ENCODE measurements at regions not wholly inside any gene's neighbourhood (a gene's known extent, or its start where the extent isn't known, plus 50 kb on each side); places are given as distances from the start of the nearest gene placed in this dataset.
"Not testable (repeated sequence)": the region's sequence is repeated elsewhere in the genome, so short reads cannot be mapped to it uniquely, and the experiment has no call there.

DNA sequence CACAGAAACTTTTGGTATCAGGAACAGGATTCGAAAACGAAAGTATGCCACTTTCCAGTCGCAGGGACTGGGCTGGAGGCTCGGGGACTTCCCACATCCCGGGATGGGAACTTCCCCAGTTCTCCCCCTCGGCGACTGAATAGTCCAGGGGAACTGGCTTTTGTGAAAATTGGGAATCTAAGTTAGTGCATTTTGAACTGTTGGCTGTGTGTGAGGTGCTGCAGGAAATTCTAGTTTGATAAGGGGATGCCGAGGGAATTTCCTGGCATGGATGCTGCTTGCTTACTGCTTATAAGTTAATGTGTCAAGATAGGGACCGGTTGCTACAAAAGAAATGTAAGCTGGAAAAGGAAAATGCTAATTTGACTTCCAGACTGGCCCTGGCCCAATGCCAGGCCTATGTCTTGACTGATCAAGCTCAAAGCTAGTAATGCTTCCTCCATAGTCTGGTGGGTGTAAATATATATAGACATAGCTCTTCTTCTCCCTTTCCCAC, 73.4 kb upstream of the EIF5 start:
- DNase-seq (ENCODE audit: low read depth in 2 of 2), result no peak

DNA sequence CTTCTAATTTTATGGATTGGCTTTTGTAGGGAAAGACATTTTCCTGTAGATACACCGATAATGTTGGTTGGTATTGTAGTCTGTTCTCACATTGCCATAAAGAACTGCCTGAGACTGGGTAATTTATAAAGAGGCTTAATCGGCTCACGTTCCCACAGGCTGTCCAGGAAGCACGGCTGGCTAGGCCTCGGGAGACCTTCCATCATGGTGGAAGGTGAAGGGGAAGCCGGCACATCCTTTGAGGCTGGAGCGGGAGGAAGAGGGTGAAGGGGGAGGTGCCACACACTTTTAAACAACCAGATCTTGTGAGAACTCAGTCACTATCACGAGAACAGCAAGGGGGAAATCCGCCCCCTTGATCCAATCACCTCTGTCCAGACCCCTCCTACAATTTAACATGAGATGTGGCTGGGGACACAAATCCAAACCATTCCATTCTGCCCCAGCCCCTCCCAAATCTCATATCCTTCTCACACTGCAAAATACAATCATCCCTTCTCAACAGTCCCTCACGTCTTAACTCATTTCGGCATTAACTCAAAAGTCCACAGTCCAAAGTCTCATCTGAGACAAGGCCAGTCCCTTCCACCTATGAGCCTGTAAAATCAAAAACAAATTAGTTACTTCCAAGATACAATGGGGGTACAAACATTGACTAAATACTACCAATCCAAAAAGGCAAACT, 66.7 kb upstream of the EIF5 start:
- DNase-seq (ENCODE audit: low read depth in 2 of 2), result no peak

- no peak for DNase-seq (ENCODE audit: low read depth in 2 of 2)
Measured at GRCh38 chr14:103271189-103271588, 62.8 kb upstream of the EIF5 start.

DNA sequence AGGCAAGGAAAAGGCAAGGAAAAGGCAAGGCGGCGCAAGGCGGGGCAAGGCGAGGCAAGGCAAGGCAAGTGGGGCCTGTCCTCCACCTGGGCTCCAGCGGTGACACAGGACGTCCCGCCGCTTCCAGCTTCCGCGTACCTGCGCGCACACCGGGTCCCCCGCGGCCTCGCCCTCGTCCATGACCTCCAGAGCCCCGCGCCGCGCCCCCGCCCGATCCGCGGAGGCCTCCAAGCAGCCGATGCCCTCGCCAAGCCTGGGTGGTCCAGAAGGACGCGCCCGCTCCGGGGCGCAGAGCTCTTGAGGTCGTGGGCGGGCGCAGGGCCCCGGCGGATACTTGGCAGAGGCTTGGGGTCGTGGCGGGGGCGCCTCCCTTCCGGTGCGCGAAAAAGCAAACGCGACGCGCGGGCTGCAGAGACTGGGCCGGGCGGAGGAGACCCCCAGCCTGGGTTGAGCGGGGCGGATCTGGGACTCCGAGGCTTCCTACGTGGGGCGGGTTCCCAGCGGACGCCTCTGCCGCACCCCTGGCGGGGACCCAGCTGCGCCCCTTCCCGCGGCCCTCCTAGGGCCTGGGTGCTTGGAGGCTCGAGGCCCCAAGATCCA, 60.8 kb upstream of the EIF5 start:
- DNase-seq (ENCODE audit: low read depth in 2 of 2), result no peak

DNA sequence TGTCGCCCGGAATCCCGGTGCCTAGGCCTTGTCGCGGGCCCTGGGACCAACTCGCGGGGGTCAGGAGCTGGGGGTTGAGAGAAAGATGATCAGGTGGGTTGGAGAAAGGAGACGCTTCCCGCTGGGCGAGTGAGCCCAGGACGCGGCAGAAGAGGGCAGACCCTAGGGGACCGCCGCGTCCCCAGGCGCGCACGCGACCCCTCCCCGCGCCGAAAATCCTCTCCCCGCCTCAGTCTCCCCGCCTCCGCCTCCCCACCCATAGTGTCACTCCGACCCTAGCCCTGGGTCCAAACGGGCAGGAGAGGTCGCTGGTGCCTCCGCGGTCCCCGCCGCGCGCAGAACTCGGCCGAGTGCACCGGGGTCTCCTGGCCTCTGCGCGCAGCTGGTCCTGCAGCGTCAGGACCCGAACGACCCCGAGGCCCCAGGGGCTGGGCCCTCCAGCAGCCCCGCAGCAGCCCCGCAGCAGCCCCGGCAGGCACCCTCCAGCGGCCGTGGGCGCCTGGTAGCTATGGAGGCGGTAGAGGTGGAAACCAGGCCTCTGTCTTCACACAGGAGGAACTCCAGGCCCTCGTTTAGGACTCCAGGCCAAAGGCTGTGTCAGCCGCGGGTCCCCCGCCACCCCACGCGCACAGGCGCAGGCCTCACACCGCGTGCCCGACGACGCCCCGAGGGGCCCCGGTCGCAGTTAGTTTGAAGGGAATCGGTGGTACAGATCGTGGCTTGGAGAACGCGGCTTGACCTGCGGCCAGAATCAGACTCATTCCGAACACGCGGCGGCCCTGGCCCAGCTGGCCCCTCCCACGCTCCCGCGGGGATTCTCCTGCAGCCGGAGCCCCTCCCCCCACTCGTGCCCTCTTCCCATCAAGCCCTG, 60.1 kb upstream of the EIF5 start:
- no peak for DNase-seq (ENCODE audit: low read depth in 2 of 2)

- DNase-seq (ENCODE audit: low read depth in 2 of 2), result no peak
Measured at GRCh38 chr14:103275000-103275399, 59.0 kb upstream of the EIF5 start.

DNA sequence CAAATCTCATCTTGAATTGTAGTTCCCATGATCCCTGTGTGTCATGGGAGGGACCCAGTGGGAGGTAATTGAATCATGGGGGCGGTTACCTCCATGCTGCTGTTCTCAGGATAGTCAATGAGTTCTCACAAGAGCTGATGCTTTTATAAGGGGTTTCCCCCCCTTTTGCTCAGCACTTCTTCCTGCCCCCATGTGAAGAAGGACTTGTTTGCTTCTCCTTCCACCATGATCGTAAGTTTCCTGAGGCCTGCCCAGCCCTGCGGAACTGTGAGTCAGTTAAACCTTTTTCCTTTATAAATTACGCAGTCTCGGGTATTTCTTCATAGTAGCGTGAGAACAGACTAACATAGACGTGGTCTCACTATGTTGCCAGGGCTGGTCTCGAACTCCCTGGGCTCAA, 56.1 kb upstream of the EIF5 start:
- DNase-seq (ENCODE audit: low read depth in 2 of 2), result no peak

- no peak for DNase-seq (ENCODE audit: low read depth in 2 of 2)
Measured at GRCh38 chr14:103279142-103280025, 54.7 kb upstream of the EIF5 start.

DNA sequence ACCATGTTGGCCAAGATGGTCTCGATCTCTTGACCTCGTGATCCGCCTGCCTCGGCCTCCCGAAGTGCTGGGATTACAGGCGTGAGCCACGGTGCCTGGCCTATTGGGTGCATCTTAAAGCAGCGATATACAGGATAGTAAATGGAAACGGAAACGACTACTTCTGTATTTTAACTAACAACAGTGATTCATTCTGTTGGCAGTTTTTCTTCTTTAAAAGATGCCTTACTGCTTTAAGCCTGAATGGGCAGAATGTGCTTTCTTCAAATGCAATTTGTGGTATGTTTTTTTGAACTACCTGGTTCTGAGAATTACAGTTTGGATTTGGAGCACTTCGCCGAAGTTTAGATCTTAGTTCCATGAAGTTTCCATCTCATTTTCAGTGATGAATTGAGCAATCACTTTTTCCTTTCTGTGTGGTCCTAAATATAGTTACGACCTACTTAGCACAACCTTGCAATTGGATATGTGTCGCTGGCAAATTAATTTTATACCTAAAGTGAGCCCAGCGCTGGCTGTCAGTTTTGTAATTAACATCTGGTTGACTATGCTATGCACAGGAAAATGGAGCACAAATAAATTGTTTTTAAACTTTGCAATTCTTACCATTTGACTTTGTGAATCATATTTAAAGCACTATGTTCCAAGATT, 53.6 kb upstream of the EIF5 start:
- DNase-seq (ENCODE audit: low read depth in 2 of 2), result no peak

- no peak for DNase-seq (ENCODE audit: low read depth in 2 of 2)
Measured at GRCh38 chr14:103281496-103282231, 52.4 kb upstream of the EIF5 start.

DNA sequence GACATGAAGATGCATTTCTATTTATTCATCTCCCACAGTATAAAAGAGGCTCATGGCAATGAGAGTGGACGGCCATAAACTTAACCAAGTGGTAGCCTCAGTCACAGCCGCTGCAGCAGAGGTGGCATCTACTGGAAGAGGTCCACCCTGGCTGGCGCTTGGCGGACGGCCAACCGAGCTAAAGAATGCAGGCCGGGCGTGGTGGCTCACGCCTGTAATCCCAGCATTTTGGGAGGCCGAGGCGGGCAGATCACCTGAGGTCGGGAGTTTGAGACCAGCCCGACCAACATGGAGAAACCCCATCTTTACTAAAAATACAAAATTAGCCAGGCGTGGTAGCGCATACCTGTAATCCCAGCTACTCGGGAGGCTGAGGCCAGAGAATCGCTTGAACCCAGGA, 51.7 kb upstream of the EIF5 start:
- DNase-seq (ENCODE audit: low read depth in 2 of 2), result not testable (repeated sequence)

GRCh38 chr14:103282932-103283331, 51.1 kb upstream of the EIF5 start:
- no peak for DNase-seq (ENCODE audit: low read depth in 2 of 2)

DNA sequence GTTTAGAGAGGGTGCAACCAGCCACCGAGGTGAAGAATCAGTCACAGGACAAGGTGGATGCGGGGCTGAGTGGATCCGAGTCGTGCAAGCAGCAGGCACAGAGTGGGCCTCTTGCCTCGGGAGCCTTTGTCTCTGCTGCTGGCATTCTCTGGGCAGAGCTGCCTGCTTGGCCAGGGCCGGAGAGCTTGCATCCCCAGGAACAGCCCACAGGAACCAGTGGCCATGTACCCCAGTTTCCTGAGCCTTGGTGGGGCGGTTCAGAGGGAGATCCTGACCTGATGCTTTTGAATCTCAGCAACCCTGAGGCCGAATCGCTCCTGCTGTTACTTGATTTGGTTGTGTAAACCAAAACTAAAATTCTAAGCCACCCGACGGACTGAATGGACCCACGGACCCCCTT, 50.1 kb upstream of the EIF5 start:
- no peak for DNase-seq (ENCODE audit: low read depth in 2 of 2)
